Retina (tissue), 1 donor: ENCODE measurements at regions not wholly inside any gene's neighbourhood (a gene's known extent, or its start where the extent isn't known, plus 50 kb on each side); places are given as distances from the start of the nearest gene placed in this dataset.

Source experiments
- DNase-seq: peaks from one replicate; pipeline ENCODE4 v3.0.0-alpha.2; 2016

DNA sequence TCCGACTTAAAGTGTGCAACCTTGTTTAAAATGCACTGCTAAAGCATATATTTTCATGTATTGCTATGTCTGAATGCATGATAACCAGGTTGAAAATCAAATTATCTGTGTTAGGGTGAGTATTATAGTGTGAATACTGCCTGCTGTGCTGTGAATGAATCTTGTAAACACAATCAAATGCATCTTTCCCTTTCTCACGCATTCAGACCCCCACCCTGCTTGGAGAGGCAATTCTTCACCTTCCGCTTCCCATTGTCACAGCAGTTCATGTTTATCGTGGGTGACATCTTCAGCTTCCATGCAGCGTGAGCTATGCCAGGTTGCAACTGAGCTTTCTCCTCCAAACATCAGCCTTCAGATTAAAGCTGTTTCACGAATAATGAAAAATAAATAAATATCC is 418.0 kb downstream of the MEIS1 start:
- no peak for DNase-seq

DNA sequence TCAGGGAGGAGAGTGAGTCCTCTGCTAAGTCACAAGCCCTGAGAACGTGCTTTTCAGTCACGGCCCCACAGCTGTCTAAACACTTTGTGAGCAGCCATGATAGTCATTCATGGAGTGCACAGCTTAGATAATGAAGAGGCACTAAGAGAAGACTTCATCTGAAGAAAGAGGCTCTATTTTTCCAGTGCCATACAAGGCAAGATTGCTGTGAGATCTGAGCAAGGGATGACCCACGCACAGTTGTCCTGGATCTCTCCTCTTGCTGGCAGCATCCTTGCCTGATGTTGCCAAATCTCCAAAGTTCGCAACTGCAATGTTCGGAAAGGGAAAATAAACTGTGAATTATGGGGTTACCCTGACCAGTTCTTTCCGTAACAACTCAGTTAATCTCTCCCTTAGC is 418.7 kb downstream of the MEIS1 start:
- DNase-seq, result no peak

DNA sequence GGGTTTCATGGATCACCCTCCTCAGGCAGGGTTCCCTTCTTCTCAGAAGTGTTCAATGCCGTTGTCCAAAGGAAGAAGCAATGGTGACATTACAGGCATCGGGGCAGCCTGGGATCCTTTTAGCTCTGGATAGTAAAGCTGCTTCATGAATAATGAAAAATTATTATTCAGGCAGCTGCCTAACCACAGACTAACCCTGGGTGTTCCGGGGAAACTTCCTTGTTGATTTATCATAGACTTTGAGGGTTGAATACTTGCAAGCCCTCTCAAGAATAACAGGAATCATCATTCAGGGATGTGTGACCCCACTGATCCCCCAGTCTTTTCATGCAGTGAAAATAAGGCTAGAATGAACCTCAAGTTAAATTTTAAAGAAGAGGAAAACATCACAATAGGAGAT is 419.4 kb downstream of the MEIS1 start:
- DNase-seq, result no peak

DNA sequence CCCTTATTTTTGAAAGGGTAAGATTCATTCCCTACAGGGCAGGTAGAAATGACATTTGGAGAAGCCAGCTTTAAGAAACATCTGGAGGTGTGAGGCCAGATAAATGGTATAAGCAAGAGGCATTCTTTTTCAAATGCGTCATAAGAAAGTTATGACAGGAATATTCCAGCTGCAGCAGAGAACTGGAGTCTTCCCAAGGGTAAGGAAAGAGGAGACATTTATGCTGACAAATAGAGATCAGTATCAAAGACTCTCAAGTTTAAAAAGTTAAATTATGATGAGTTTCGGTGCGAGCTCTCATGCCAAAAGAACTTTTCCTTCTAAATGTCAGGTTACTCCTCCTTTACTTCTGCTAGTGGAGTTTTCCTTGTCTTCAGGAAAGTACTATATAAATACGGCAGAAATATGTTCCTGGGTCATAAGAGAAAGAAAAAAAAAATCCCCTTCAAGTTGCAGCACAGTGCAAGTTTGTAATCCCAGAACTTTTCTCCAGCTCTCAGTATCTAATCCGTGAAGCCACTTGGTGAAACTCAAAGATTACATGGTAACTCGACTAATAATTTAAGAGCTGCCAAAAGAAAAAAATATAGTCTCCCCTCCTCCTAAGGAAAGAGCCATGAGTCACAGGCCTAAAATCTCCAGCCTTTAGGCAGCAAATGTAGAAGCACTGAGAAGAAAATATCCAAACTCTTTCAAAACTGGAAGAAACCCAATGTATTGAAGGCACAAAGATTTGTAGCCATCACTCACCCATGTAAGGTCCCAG is 428.1 kb downstream of the MEIS1 start:
- DNase-seq, result no peak

DNA sequence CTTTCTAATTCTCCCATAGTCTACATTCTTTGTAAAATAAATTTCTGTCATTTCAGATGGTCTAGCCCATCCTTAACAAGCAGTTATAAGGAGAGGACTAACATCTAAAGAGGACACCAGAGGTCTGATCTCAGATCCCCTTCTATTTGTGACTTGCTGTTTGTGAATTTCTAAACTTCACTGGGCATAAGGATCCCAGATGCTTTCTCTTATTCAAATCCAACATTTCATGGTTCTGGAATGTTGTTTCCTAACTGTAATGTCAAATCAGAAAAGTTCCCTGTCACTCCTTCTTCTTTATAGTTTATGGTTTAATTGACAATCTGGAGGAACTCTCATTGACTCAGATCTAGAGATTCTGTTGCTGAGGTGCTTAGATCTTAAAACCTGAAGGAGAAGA is 430.2 kb downstream of the MEIS1 start:
- DNase-seq, result no peak

DNA sequence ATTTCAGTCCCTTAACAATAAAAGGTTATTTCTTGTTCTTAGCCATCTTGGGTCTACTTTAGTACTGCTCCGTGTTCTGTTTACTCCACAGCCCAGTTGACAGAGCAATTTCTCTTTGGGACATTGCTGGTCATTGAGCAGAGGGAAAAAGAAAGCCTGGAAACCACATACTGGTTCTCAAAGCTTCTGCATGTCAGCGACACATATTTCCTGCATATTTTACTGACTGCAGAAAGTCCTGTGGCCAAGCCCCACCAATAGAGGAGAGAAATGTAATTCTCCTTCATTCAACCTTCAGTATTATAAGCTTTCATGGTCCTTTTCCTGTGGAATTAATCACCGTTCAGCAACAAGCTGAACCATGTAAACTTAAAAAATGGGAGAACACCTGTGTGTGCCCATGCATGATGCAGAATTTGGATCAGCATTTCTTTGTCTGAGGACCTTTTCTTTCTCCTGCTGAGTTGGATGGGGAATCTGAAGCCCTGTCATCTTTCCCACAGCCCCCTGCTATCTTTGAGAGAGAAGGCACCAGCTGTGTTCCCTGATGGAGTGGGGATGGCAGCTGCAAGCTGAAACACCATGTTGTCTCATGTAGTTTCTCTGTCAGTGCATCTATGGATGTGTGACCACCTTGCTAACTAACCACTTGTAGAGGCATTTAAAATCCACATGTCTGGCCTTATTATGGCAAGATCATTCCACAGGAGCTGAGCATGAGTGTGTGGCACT is 431.6 kb downstream of the MEIS1 start:
- DNase-seq, result peak; percentile 23

DNA sequence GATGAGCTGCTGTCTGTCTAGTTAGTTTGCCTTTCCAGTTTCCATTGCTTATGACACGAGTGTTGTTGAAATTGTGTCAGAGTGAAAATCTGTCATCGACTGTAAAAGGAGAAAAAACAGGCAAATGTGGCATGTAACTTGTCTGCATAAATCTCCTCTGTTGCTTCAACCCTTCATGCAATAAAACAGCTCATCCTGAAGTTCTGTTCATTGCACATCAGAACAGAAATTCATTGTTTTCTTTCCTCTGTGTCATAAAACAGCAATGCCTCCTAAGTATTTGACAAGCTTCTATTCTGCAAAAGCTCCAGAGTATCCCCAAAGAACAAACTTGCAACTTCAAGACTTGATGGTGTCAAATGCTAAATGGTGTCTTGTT is 432.1 kb downstream of the MEIS1 start:
- peak; percentile 26 for DNase-seq

DNA sequence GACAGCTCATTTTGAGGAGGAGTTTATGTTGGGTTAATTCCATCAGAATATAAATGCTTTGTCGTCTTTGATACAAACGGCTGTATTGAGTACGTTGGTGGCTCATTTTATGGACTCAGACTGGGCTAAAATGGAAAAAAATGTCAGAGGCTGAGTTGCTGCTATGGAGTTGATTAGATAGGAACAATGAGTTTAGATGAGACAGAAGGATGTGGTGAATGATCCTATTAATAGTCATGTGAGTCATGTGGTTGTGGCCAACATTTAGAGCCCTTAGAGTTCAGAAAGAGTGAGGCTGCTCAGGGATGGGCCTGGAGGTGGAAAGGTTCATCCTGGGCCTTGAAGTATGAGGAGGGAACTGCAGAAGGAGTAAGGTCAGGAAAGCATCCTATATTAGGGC is 434.2 kb downstream of the MEIS1 start:
- no peak for DNase-seq

DNA sequence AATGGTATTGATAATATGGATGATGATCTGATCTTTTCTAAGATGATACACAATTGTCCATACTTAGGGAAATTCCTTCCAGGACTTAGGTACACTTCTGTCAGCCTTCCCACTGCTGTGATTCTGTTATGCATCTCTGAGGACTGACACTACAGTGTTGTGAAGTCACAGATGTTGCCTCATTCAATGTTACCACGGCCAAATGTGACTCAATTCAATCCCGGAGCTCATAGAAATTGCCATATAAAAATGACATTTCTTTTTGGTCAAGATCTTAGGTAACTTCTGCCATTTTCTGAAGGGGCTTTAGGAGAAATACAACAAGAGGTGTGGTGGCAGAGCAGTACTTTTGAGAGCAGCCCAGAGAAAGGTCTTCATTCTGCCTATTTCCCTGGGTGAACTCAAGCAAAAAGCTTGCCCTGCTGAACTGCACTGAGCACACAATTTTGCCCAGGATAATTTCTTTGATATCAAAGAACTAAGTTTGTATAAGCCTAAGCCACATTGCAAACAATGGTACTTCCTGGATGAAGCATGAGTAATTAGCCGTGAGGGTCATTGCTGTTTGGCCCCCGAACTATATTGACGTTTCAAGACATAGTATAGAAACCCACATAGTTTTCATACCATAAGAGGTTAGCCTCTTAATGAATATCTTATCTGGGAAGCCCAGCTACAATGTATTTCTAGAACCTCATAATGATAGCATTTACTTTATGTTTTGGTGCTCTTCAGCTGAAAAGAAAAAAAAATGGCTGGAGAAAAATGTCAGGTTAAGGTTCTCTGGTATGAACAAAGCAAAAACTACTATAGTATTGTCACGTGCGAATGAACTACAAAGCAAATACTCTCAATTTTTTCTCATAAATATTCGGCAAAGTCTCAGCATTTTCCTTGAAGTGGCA is 437.4 kb downstream of the MEIS1 start:
- DNase-seq, result no peak

DNA sequence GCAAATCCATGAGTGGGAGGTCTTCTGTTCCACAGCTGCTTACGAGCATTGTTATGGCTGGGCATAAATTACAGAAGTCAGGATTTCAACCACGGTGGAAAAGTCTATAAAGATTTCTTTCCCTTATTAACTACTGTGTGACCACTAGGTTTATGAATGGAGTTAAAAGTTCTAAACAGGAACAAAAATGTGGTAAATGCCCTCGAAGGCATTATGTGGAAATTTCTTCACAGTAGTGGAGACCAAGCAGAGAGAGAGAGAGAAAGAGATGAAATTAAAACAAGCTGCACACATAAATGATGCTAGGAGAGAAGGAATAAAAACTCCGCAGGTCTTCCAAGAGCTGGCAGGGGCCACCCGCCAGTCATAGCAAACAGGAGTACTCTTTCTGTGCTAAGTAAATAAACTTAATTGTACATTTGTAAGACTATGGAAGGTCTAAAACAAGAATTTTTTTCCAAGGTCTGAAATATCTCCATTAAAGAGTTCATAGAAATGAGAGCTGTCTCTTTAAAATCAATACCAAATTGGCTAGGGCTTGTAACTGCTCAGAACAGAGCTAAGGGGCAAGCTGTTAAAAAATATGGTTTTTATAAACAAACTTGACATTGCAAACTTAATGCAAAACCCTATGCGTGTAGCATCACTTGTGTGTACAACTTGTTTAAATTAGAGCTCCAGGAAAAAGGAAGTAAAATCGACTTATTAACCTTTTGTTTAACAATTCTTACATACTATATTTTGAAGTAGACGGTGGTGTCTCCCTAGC is 438.2 kb downstream of the MEIS1 start:
- no peak for DNase-seq

DNA sequence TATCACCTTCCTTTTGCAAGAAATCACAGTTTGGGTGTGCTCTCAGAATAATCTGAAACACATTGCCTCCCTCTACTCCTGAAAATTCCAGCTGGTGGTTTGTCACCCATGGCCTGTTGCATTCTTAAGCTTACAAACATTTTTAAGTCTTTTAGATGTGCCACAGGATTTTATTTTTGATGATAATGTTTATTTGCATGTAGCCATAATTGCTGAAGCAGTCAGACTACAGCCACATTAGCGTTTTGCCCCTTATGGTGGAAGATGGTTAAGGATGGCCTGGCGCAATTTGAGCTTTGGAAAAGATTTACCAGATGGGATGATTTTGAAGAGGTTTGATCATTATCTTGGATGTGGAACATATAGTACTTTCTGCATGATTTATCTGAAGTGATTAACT is 439.5 kb downstream of the MEIS1 start:
- DNase-seq, result no peak

DNA sequence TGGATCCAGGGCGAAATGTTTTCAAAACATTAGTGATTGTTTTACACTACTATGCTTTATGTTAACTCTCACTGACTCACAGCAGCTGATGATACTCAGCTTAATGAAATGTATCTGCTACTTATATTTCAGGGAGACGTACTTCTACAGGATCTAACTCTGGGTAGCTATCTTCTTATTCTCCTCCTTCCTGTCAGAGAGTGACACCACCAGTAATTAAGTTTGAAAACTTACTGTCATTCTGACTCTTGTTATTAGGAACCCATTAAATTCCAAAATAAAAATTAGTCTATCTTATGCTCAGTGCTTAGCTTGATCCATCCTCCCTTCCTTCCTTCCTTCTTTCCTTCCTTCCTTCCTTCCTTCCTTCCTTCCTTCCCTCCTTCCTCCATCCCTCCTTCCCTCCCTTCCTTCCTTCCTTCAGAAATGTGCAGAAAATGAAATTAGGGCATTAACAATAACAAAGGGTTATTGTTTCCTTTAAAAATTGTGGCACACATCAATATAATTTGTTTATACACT is 441.1 kb downstream of the MEIS1 start:
- no peak for DNase-seq

DNA sequence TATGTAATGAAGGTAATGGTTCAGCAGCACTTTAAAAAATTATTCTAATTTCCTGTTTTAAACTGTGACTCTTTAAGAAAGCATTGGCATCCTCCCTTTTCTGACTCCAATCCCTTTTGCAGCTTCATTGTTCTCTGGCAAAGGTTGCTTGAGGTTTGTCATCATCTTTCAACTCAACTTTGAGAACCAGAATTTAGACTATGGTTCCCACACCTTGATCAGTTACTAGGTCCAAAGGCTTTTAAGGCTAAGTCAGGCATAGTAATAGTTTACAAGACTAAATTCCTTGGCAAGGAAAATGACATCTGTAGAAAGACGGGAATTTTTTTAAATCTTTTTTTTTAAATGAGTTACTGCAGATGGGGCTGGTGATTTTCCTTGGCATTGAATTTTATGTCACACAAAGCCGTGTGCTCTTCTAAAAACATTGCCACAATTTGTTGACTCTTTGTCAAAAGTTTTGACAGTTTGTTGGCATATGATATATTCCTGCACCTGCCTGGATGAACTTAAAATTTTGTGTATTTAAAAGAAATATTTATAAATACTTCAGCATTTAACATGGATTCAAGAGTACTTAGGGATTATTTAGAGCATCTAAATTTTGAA is 451.0 kb downstream of the MEIS1 start:
- DNase-seq, result no peak

DNA sequence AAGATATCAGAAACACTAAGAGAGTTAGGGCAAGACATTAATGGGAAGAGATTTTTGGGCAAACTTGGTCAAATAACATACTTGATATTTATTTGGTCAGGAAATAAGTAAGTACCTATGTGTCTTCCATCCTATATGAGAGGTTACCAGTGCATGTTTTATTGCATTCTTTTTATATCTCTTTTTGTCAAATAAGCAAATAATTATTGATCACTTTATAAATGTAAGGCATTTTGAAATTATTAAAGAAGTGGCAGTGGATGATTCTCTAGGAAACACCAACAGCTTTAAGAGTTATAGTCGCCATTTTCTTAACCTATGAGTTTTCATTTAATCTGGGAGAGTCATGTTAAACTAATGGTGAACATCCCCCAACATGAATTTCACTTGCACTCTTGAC is 453.3 kb downstream of the MEIS1 start:
- no peak for DNase-seq

DNA sequence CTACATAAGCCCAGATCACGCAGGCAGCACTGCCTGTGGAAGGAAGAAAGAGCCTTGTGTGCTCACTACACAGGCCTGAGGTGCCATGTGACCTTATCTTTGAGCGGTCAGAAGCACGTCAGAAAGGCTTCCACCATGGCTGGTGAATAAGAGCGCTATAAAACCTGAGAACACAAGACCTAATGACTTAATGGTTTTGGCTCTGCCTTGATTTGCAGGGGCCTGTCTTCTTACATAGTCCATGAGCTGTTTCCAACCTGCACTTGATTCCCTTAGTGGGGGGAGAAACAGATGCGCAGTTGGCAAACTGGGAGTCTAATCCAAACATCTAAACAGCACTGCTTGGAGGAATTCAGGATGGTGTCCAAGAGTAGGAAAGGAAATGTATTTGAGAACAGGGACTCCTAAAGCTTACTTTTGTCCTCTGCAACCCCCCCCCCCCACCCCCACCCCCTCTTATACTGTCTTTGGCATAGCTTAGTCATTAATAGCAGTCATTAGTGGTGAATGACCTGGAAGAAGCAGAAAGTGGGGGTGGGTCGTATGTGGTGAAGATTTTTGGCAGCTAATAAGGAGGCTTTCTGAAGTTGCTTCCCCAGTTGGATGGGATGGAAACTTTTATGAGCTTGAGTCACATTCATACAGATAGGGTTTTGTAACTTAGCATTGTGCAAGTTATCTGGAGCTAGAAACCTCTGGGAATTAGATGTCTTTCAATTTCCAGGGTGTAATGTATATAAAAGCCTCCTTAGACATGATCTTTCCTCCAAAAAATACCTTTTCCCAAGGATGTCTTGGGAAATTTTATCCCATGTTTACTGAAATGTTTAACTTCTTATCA is 454.1 kb downstream of the MEIS1 start:
- no peak for DNase-seq

DNA sequence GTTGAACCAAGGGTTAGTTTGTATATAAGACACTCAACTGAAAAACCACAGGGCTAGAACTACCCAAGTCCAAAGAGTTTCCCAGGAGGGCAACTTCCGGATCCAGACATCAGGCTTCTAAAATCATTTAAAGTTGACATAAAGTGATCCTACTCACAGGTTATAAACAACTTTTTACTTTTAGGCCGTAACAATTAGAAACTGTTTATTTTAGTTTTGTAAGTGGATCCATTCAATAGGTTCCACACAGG is 454.6 kb downstream of the MEIS1 start:
- no peak for DNase-seq

DNA sequence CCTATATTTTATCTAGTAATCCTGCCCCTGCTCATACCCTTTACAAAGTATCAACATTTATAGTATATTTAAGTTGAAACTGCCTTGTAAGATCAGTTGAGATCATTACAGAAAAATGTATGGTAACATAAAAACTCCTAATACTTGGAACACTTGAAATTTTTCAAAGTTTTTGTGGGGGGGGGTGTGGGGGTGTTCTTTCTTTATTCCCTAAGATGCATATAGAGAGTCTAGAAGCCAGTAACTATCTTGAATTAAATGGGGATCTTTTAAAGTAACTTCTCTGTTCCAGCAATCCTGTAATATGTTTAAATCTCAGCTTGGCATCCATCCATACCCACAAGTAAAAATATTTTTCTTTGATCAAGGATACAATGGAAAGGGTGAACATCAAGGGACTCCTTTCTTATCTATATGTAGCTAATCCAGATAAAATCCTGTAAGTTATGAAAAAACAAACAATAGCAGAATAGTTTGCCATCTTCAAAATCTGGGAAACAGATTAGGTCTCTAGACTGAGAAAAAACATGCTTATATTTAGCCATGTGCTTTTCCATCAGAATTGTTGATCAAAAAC is 455.3 kb downstream of the MEIS1 start:
- DNase-seq, result no peak

DNA sequence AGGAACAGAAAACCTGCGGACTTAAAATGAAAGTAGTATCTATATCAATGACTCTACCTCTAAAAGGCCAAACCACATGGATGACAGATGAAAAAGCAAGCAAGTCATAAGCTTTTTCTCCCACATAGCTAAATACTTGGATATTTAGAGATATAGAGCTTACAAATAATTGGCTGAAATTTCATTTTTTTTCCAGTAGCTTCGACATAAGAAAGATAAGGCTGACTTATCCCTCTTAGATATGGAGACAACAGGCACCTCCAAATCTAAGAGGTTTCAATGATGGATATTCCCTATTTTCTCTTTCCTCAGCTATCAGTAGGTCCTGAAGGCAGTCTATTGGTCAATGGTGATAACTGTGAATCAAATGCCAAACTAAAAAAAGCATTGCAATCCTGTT is 460.3 kb downstream of the MEIS1 start:
- DNase-seq, result no peak

DNA sequence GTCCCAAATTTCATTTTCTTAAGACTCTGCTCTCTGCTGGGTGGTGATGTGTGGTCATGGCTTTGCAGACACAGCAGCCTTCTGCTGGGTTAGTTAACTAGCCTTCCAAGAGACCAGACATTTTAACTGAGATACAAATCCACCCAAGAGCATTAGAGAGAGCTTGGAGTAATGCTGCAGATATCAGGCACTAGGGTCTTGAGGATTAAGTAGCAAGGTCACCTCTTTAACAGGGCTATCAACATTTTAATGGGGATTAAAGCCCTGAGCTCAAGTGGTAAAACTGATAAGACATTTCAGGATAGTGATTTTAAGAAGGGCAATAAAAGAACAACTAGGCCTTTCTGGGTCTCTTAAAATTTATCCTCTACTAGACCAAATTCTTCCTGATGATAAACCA is 461.2 kb downstream of the MEIS1 start:
- no peak for DNase-seq

DNA sequence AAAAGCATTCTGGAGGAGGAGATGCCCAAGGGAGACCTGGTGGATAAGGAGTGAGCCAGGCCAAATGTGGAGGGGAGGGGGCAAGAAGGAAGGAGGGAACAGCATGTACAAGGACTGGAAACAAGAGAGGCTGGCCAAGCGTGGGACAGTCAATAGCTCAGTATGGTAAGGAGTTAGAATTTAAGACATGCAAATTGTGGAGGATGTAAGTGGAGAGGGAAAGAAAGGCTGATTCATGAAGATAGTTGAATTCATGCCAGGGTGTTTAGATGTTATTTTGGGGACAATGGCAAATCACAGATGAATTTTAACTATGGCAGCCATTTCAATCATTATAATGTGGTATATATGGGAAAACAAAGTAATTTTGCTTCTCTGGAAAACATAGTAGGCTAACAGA is 462.3 kb downstream of the MEIS1 start:
- no peak for DNase-seq

DNA sequence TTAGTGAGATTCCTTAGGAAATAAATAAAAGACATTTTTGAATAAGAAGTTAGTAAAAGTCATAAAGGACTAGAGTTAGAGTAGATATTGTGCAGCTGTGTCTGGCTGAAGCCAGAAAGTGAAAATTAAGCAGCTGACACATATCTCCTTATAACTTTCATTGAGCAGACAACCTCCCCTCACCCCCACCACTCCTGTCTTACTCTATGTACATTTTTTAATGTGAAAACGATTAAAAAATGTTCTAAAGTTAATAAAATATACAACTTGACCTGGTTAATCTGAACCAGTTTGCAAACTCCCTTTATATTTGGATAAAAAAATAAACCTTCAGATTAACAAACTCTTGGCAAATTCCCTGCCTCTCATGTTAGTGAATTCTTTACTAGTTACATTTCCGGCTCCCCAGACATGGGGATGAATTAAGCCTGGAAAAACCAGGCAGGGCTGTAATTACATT is 462.8 kb downstream of the MEIS1 start:
- DNase-seq, result no peak
